NT2/D1 (cell line): ENCODE measurements at regions not wholly inside any gene's neighbourhood (a gene's known extent, or its start where the extent isn't known, plus 50 kb on each side); places are given as distances from the start of the nearest gene placed in this dataset.

ENCODE experiments used
- DNase-seq: peaks from one replicate; pipeline ENCODE4 v3.0.0-alpha.2; 2011; ENCODE audit warnings: low read depth, low spot score
- H3K27me3 ChIP-seq: 2 replicates; pipeline ENCODE4 v1.6.0; 2011; ENCODE audit warnings: mild to moderate bottlenecking; ENCODE audit not compliant: insufficient read length, insufficient read depth
- H3K36me3 ChIP-seq: 2 replicates; pipeline ENCODE4 v1.6.1; 2011; ENCODE audit warnings: mild to moderate bottlenecking, low read length, mixed read lengths; ENCODE audit not compliant: insufficient read depth, insufficient read length
- H3K4me1 ChIP-seq: 2 replicates; pipeline ENCODE4 v1.5.1; 2011; ENCODE audit not compliant: insufficient read depth, insufficient read length
- H3K4me3 ChIP-seq: 2 replicates; pipeline ENCODE4 v1.5.1; 2011; ENCODE audit warnings: low read depth; ENCODE audit not compliant: insufficient read length
- H3K9ac ChIP-seq: 2 replicates; pipeline ENCODE4 v1.6.0; 2011; ENCODE audit warnings: low read depth; ENCODE audit not compliant: insufficient read length
- H3K9me3 ChIP-seq: 2 replicates; pipeline ENCODE4 v1.5.1; 2011; ENCODE audit warnings: mild to moderate bottlenecking, low read length; ENCODE audit not compliant: insufficient read depth
- SUZ12 ChIP-seq: IDR thresholded peaks from 2 replicates; pipeline ENCODE4 v1.6.1; 2011; ENCODE audit not compliant: insufficient read length, insufficient read depth; ENCODE audit errors: extremely low read depth
- YY1 ChIP-seq: IDR thresholded peaks from 2 replicates; pipeline ENCODE4 v1.6.1; 2011; ENCODE audit not compliant: insufficient read length, insufficient read depth
- ZNF274 ChIP-seq: IDR thresholded peaks from 2 replicates; pipeline ENCODE4 v1.6.1; 2011; ENCODE audit warnings: mild to moderate bottlenecking, low read depth, low read length

DNA sequence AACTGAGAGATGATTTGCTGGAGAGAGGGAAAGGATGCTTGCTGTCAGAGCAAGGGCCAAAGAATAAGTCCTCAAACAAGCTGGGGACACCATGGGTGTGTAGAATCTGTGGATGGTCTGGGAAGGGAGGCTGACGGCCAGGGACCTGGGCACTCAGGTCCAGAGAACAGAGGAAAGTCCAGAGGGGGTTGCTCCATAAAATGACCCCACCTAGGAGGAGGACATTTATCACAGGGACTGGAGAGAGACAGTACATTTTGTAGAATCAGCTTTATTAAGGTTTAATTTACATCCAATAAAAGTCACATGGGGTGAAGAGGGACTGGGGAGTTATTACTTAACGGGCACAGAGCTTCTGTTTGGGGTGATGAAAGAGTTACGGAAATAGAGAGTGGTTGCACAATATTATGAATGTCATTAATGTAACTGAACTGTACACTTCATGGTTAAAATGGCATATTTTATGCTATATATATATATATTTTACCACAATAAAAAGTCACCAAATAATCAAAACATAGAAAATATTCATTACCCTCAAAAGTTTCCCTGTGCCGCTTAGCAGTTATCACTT lies 73.0 kb upstream of the ABCD3 start:
- no peaks in the 10 kb centered on the region for H3K4me1 ChIP-seq
- no peaks in the 10 kb centered on the region for H3K27me3 ChIP-seq
- no peak for DNase-seq
- no peak overlapping the region for H3K9ac ChIP-seq
- no peaks in the 10 kb centered on the region for H3K9me3 ChIP-seq
- no peak overlapping the region for H3K4me3 ChIP-seq
- TF ChIP-seq ZNF274 (no peak), YY1 (no peak), SUZ12 (no peak)
- H3K36me3 ChIP-seq = no peaks in the 10 kb centered on the region

GRCh38 chr1:94342416-94342815 lies 75.8 kb upstream of the ABCD3 start:
- Histone ChIP-seq H3K4me3 (no peak overlapping the region), H3K9me3 (no peaks in the 10 kb centered on the region), H3K36me3 (no peaks in the 10 kb centered on the region), H3K4me1 (no peaks in the 10 kb centered on the region), H3K27me3 (no peaks in the 10 kb centered on the region), H3K9ac (no peak overlapping the region)
- TF ChIP-seq SUZ12 (no peak), YY1 (no peak), ZNF274 (no peak)
- no peak for DNase-seq

DNA sequence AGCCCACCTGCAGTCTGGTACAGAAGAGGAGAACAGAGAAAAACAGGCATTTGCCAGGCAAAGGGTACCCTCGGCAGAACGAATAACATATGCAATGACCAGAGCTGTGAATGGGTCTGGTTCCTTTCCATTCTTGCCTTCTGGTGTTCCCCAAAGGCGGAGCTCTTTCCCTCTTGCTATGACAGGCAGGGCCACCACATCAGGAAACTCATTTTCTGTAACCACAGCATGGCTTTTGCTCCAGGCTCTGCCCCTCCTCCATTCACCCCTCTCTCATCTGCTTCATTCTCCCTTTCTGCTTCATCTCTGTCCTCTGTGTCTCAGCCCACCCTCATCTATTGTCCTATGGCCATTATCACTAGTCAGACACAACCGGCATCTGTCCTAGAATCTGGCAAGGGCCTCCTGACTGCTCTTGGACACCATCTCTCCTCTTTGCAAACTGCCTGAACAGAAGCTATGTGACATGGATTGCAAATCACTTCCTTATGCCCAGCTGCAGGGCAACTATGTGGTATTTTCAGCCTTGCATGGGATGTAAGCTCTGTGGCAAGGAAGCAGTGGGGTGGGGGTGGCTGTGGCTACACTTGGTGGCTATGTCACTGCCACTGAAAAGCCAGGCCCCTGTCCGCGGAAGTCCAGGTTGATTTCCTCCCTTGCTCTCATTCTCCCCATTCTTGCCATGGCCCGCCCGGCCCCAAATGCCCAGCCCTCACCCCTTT lies 78.8 kb upstream of the ABCD3 start:
- H3K4me3 ChIP-seq = no peak overlapping the region
- no peak for DNase-seq
- TF ChIP-seq YY1 (no peak), SUZ12 (no peak), ZNF274 (no peak)
- no peaks in the 10 kb centered on the region for H3K9me3 ChIP-seq
- no peak overlapping the region for H3K9ac ChIP-seq
- H3K4me1 ChIP-seq = no peaks in the 10 kb centered on the region
- no peaks in the 10 kb centered on the region for H3K27me3 ChIP-seq
- H3K36me3 ChIP-seq = no peaks in the 10 kb centered on the region

DNA sequence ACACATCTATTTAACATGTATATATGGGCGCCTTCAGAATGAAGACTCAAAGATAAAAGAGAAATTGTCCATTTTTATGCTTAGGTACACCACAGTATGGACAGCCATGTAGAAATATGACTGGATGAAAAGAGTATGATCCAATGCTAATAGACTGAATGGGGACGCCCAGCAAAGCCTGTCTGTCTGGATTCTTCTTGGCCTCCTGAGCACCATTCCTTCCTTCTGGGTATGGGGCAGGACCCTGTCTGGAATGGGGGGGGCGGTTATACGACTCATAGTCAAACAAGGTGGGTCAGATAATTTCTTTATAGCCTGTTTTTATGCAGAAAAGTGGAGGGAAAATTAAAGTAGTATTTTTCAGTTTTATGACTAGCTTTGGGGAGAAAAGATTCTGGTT lies 81.2 kb upstream of the ABCD3 start:
- Histone ChIP-seq H3K9me3 (no peaks in the 10 kb centered on the region), H3K4me1 (no peaks in the 10 kb centered on the region), H3K9ac (no peak overlapping the region), H3K36me3 (no peaks in the 10 kb centered on the region), H3K4me3 (no peak overlapping the region), H3K27me3 (no peaks in the 10 kb centered on the region)
- no peak for TF ChIP-seq ZNF274
- TF ChIP-seq SUZ12 = no peak
- no peak for TF ChIP-seq YY1
- DNase-seq = no peak

DNA sequence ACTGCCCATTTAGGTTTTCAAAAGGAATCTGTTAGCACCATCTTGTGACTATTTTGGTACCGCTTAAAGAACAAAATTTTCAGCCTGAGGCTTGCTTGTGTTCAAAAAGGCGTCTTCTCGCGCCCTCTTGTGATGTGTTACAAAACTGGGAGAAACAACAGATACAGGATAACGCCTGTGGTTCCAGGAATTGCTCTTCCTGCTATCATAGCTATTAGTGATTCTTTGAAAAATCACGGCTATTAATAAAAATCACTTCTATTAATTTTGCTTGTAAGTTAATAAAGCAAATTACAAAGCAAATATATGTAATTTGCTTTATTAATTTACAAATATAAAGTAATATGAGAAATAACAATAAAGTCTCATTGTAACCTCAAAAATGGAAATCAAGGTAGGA lies 82.2 kb upstream of the ABCD3 start:
- peak; percentile 85 for DNase-seq
- Histone ChIP-seq H3K27me3 (no peaks in the 10 kb centered on the region), H3K4me1 (no peaks in the 10 kb centered on the region)

GRCh38 chr1:94335447-94335846 lies 82.7 kb upstream of the ABCD3 start:
- no peaks in the 10 kb centered on the region for H3K9me3 ChIP-seq
- H3K4me1 ChIP-seq = no peaks in the 10 kb centered on the region
- H3K9ac ChIP-seq = no peak overlapping the region
- TF ChIP-seq YY1 (no peak), ZNF274 (no peak), SUZ12 (no peak)
- no peak overlapping the region for H3K4me3 ChIP-seq
- H3K27me3 ChIP-seq = no peaks in the 10 kb centered on the region
- no peak for DNase-seq
- no peaks in the 10 kb centered on the region for H3K36me3 ChIP-seq

More for the DNA sequence above, 82.2 kb upstream of the ABCD3 start:
- TF ChIP-seq YY1 = no peak
- TF ChIP-seq SUZ12 = no peak
- TF ChIP-seq ZNF274 = no peak
- Histone ChIP-seq H3K36me3 (no peaks in the 10 kb centered on the region), H3K9ac (no peak overlapping the region), H3K9me3 (no peaks in the 10 kb centered on the region), H3K4me3 (no peak overlapping the region)

GRCh38 chr1:94334764-94335163 lies 83.4 kb upstream of the ABCD3 start:
- no peak for DNase-seq
- no peak overlapping the region for H3K9ac ChIP-seq
- TF ChIP-seq YY1 (no peak), SUZ12 (no peak)

More at GRCh38 chr1:94334764-94335163, 83.4 kb upstream of the ABCD3 start:
- H3K36me3 ChIP-seq = no peaks in the 10 kb centered on the region
- H3K4me1 ChIP-seq = no peaks in the 10 kb centered on the region
- H3K4me3 ChIP-seq = no peak overlapping the region
- H3K27me3 ChIP-seq = no peaks in the 10 kb centered on the region
- H3K9me3 ChIP-seq = no peaks in the 10 kb centered on the region
